Mesendoderm (in vitro differentiated cells): ENCODE measurements at regions not wholly inside any gene's neighbourhood (a gene's known extent, or its start where the extent isn't known, plus 50 kb on each side); places are given as distances from the start of the nearest gene placed in this dataset.

ENCODE experiments used
- DNase-seq: peaks from one replicate; pipeline ENCODE4 v3.0.0; 2013
- H2AK5ac ChIP-seq: 2 replicates; pipeline ENCODE4 v1.6.1; 2013; ENCODE audit warnings: low read length, inconsistent platforms
- H2BK120ac ChIP-seq: 2 replicates; pipeline ENCODE4 v1.6.1; 2013; ENCODE audit warnings: low read depth, mild to moderate bottlenecking, low read length, moderate library complexity, mixed read lengths
- H2BK15ac ChIP-seq: replicated peaks from 2 replicates; pipeline ENCODE4 v1.6.1; 2013; ENCODE audit warnings: low read depth, mild to moderate bottlenecking, moderate library complexity
- H2BK5ac ChIP-seq: 2 replicates; pipeline ENCODE4 v1.6.1; 2013; ENCODE audit warnings: low read length, inconsistent platforms
- H3K18ac ChIP-seq: 2 replicates; pipeline ENCODE4 v1.6.1; 2013; ENCODE audit warnings: mild to moderate bottlenecking, low read length, mixed read lengths
- H3K23ac ChIP-seq: one replicate; pipeline ENCODE4 v1.6.1; 2013; ENCODE audit warnings: low read length
- H3K27ac ChIP-seq: 2 replicates; pipeline ENCODE4 v1.5.1; 2013; ENCODE audit warnings: low read depth, mild to moderate bottlenecking, inconsistent platforms, low read length, moderate library complexity
- H3K27me3 ChIP-seq: 2 replicates; pipeline ENCODE4 v1.6.1; 2013; ENCODE audit warnings: low read length, control low read depth, mild to moderate bottlenecking, inconsistent platforms; ENCODE audit not compliant: insufficient read depth, poor library complexity
- H3K36me3 ChIP-seq: 2 replicates; pipeline ENCODE4 v1.6.1; 2013; ENCODE audit warnings: low read length, inconsistent platforms; ENCODE audit not compliant: control insufficient read depth, insufficient read depth
- H3K4ac ChIP-seq: one replicate; pipeline ENCODE4 v1.6.1; 2013; ENCODE audit warnings: low read depth, mild to moderate bottlenecking, low read length, moderate library complexity
- H3K4me1 ChIP-seq: 2 replicates; pipeline ENCODE4 v1.6.1; 2013; ENCODE audit warnings: low read depth, low read length, inconsistent platforms; ENCODE audit not compliant: control insufficient read depth
- H3K4me2 ChIP-seq: 2 replicates; pipeline ENCODE4 v1.6.1; 2013; ENCODE audit warnings: low read length
- H3K4me3 ChIP-seq: 2 replicates; pipeline ENCODE4 v1.5.1; 2013; ENCODE audit warnings: mild to moderate bottlenecking, low read length
- H3K56ac ChIP-seq: one replicate; pipeline ENCODE4 v1.6.1; 2013; ENCODE audit warnings: low read length
- H3K79me1 ChIP-seq: 2 replicates; pipeline ENCODE4 v1.6.1; 2013; ENCODE audit warnings: low read length, inconsistent platforms
- H3K79me2 ChIP-seq: 2 replicates; pipeline ENCODE4 v1.6.1; 2013; ENCODE audit warnings: mild to moderate bottlenecking, low read length; ENCODE audit not compliant: control insufficient read depth, insufficient read depth
- H3K9ac ChIP-seq: 2 replicates; pipeline ENCODE4 v1.6.1; 2013; ENCODE audit warnings: low read length, inconsistent platforms
- H4K5ac ChIP-seq: one replicate; pipeline ENCODE4 v1.6.1; 2013; ENCODE audit warnings: low read length
- H4K8ac ChIP-seq: one replicate; pipeline ENCODE4 v1.6.1; 2013; ENCODE audit warnings: low read depth, mild to moderate bottlenecking, control low read depth, low read length, moderate library complexity
- WGBS: extraction: QIAGEN DNeasy Blood & Tissue Kit; methylation state at CpG from one replicate; pipeline ENCODE4 v1.1.7; 2013; ENCODE audit warnings: low lambda C conversion rate, missing lambda C conversion rate; ENCODE audit not compliant: insufficient coverage; ENCODE audit errors: extremely low coverage; 5-methylcytosine and 5-hydroxymethylcytosine counted together

DNA sequence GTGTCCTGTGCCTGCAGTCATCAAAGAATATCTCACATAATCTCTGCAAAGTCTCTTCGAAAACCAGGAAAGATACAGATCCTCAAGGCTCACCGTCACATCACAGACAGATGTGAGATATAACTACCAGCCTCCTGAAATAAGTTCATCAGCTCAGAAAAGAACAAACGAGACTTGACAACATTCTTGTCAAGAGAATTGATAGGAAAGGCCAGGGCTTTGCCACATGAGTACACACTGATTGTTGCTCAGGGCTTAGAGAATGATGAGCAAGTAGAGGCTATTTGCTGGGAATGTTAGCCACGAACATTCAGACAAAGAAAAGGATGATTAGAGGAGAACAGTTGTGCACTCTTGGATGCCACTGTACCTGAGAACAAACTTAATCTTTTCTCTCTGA lies 535.1 kb downstream of the ELAVL2 start:
- Histone ChIP-seq H2BK120ac (no peak overlapping the region), H3K9ac (no peak overlapping the region), H3K4ac (no peak overlapping the region), H3K27ac (no peak overlapping the region), H3K4me1 (no peaks in the 10 kb centered on the region), H3K4me3 (no peak overlapping the region), H3K79me2 (no peaks in the 10 kb centered on the region), H2BK5ac (no peak overlapping the region), H4K5ac (no peak overlapping the region), H3K27me3 (no peaks in the 10 kb centered on the region), H3K23ac (no peak overlapping the region), H3K36me3 (no peaks in the 10 kb centered on the region), H2AK5ac (no peak overlapping the region), H3K4me2 (no peak overlapping the region), H2BK15ac (no peak overlapping the region), H3K79me1 (no peaks in the 10 kb centered on the region), H3K18ac (no peak overlapping the region), H3K56ac (no peak overlapping the region), H4K8ac (no peak overlapping the region)
- WGBS = no CpG with 5 or more reads among the region's 4 CpGs
- no peak for DNase-seq

DNA sequence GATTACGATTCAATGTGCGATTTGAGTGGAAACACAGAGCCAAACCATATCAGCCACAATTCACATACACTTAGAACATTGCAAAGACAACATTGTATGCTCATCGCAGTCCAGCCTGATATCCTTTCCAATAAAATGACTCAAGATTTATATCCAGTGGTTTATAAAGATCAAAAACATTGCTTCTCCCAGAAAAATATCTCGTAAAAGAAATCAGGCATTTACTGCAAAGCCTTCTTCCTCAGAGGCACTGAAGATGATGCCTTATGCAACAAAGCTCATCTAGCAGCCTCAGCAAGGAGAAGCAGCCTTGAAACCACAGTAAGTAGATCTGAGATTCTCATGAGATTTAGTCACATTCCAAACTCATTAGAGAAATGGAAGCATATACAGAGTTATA lies 523.8 kb downstream of the ELAVL2 start:
- Histone ChIP-seq H3K79me2 (no peaks in the 10 kb centered on the region), H3K27me3 (no peaks in the 10 kb centered on the region), H3K36me3 (no peaks in the 10 kb centered on the region), H3K79me1 (no peaks in the 10 kb centered on the region), H3K23ac (no peak overlapping the region), H3K27ac (no peak overlapping the region), H3K18ac (no peak overlapping the region), H4K5ac (no peak overlapping the region), H3K4me1 (no peaks in the 10 kb centered on the region), H3K4me3 (no peak overlapping the region), H3K56ac (no peak overlapping the region), H2AK5ac (no peak overlapping the region), H2BK15ac (no peak overlapping the region), H3K4ac (no peak overlapping the region), H3K9ac (no peak overlapping the region), H2BK120ac (no peak overlapping the region), H4K8ac (no peak overlapping the region), H3K4me2 (no peak overlapping the region), H2BK5ac (no peak overlapping the region)
- no CpG with 5 or more reads among the region's 4 CpGs for WGBS
- no peak for DNase-seq

DNA sequence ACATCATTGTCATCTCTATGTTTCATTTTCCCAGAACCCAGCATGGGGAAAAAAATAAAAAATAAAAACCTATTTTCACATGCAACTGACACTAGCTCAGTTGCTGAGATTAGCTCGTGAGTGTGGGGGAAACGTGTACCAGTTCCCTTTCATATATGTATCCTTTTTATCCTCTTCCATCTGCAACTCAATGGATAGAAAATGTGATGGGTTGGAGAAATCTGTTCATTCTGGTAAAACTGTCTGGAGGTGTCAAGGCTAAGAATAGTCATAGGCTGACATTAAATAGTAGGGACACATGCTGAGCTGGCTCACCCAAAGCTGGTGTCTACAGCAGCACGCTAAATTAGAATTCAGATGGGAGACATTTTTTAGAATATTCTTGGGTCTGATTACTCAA lies 519.3 kb downstream of the ELAVL2 start:
- Histone ChIP-seq H3K4ac (no peak overlapping the region), H2BK15ac (no peak overlapping the region), H3K4me2 (no peak overlapping the region), H4K8ac (no peak overlapping the region), H2AK5ac (no peak overlapping the region), H3K27ac (no peak overlapping the region), H3K79me1 (no peaks in the 10 kb centered on the region), H3K56ac (no peak overlapping the region), H4K5ac (no peak overlapping the region), H3K27me3 (no peaks in the 10 kb centered on the region), H2BK120ac (no peak overlapping the region), H3K79me2 (no peaks in the 10 kb centered on the region), H3K4me3 (no peak overlapping the region), H3K18ac (no peak overlapping the region), H3K36me3 (no peaks in the 10 kb centered on the region), H2BK5ac (no peak overlapping the region), H3K4me1 (no peaks in the 10 kb centered on the region), H3K23ac (no peak overlapping the region), H3K9ac (no peak overlapping the region)
- no peak for DNase-seq
- no CpG with 5 or more reads among the region's 3 CpGs for WGBS

DNA sequence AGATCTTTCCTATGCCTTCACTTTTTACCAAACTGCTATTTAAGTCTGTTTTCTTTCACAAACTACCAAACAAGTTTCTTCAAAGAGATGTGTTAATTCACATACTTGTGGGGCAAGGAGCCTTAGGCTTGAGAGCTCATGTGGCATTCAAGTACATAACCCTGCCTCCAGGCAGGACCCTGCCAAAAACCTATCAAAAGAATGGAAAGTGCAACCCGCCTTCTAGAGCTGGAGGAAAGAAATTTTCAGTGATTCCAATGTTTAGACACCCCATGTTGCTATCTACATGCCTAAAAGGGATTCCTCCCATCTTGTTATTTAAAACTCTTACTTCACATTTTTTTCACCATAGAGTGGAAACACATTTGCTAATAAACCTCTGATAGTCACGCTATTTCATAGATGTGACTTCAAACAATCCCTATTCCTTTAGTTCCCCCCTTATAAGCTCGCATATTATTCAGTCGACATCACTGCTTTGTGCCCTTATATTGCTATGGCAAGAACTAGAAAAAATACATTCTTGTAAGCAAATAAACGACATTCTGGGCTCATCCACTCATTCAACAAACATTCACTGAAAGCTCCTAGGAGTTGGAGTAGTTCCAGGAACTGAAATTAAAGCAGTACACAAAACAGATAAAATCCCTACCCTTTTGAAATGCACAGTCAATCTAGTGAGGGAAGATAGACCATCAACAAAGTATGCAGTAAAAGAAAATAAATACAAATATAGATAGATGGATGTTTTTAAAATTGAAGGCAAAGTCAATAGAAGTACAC lies 518.1 kb downstream of the ELAVL2 start:
- H3K4ac ChIP-seq = no peak overlapping the region
- H3K18ac ChIP-seq = no peak overlapping the region
- no peaks in the 10 kb centered on the region for H3K36me3 ChIP-seq
- H4K8ac ChIP-seq = no peak overlapping the region
- no peak overlapping the region for H3K4me2 ChIP-seq
- no peak overlapping the region for H2BK120ac ChIP-seq
- H3K23ac ChIP-seq = no peak overlapping the region
- H3K79me2 ChIP-seq = no peaks in the 10 kb centered on the region
- H3K9ac ChIP-seq = no peak overlapping the region
- no peaks in the 10 kb centered on the region for H3K79me1 ChIP-seq
- no peak overlapping the region for H3K56ac ChIP-seq
- no peak overlapping the region for H3K27ac ChIP-seq
- H3K27me3 ChIP-seq = no peaks in the 10 kb centered on the region
- H2BK15ac ChIP-seq = no peak overlapping the region
- H3K4me1 ChIP-seq = no peaks in the 10 kb centered on the region
- no CpG with 5 or more reads among the region's 5 CpGs for WGBS
- H2AK5ac ChIP-seq = no peak overlapping the region
- H2BK5ac ChIP-seq = no peak overlapping the region
- peak; percentile 3 for DNase-seq
- no peak overlapping the region for H3K4me3 ChIP-seq
- H4K5ac ChIP-seq = no peak overlapping the region

DNA sequence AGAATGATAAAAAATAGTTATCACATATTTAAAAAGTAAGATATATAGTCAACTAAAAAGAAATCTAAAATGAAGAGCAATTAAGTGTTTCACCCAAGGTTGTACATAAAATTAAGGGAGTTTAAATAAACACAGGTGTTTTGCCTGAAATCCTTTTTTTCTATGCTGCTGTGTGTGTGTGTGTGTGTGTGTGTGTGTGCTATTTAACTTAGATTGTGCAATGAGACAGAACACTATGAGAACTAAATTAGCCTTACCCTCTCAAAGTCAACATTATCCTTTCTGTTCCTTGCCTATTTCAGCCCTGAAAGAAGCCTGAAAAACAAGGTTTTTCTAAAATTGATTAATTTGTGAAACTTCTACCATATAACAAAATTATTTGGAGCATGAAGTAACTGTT lies 516.2 kb downstream of the ELAVL2 start:
- Histone ChIP-seq H2AK5ac (no peak overlapping the region), H3K23ac (no peak overlapping the region), H3K9ac (no peak overlapping the region), H3K27ac (no peak overlapping the region), H3K79me1 (no peaks in the 10 kb centered on the region), H3K79me2 (no peaks in the 10 kb centered on the region), H3K27me3 (no peaks in the 10 kb centered on the region), H2BK15ac (no peak overlapping the region), H3K4me3 (no peak overlapping the region), H3K4ac (no peak overlapping the region), H2BK5ac (no peak overlapping the region), H3K18ac (no peak overlapping the region), H3K56ac (no peak overlapping the region), H4K8ac (no peak overlapping the region), H3K4me1 (no peaks in the 10 kb centered on the region), H3K4me2 (no peak overlapping the region), H3K36me3 (no peaks in the 10 kb centered on the region), H4K5ac (no peak overlapping the region), H2BK120ac (no peak overlapping the region)
- DNase-seq = no peak

DNA sequence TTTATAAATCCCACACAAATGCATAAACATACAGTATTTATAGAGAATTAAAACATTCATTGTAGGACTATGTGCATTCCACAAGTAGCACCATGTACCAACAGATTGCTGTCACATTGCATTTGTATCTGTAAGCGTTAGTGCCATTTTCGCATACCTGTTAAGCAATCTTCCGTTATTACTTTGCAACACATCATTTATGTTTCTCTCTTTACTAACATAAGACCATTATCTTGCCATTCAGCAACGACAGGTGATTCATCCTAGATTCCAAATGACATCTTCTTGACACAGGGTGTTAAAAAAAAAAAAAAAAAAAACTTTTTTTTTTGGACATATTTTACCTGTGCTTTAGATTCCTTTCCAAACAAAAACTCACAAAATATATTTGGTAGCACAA lies 511.8 kb downstream of the ELAVL2 start:
- Histone ChIP-seq H3K4me2 (no peak overlapping the region), H3K4me1 (no peaks in the 10 kb centered on the region), H3K9ac (no peak overlapping the region), H3K27me3 (no peaks in the 10 kb centered on the region), H3K79me2 (no peaks in the 10 kb centered on the region), H2AK5ac (no peak overlapping the region), H3K4me3 (no peak overlapping the region), H3K36me3 (no peaks in the 10 kb centered on the region), H2BK5ac (no peak overlapping the region), H3K27ac (no peak overlapping the region), H3K4ac (no peak overlapping the region), H3K23ac (no peak overlapping the region), H2BK120ac (no peak overlapping the region), H3K79me1 (no peaks in the 10 kb centered on the region), H3K18ac (no peak overlapping the region), H3K56ac (no peak overlapping the region), H2BK15ac (no peak overlapping the region), H4K8ac (no peak overlapping the region), H4K5ac (no peak overlapping the region)
- WGBS = no CpG with 5 or more reads among the region's 4 CpGs
- no peak for DNase-seq
